ENCODE measurements at regions not wholly inside any gene's neighbourhood (a gene's known extent, or its start where the extent isn't known, plus 50 kb on each side); places are given as distances from the start of the nearest gene placed in this dataset.
"Not testable (repeated sequence)": the region's sequence is repeated elsewhere in the genome, so short reads cannot be mapped to it uniquely, and the experiment has no call there.

DNA sequence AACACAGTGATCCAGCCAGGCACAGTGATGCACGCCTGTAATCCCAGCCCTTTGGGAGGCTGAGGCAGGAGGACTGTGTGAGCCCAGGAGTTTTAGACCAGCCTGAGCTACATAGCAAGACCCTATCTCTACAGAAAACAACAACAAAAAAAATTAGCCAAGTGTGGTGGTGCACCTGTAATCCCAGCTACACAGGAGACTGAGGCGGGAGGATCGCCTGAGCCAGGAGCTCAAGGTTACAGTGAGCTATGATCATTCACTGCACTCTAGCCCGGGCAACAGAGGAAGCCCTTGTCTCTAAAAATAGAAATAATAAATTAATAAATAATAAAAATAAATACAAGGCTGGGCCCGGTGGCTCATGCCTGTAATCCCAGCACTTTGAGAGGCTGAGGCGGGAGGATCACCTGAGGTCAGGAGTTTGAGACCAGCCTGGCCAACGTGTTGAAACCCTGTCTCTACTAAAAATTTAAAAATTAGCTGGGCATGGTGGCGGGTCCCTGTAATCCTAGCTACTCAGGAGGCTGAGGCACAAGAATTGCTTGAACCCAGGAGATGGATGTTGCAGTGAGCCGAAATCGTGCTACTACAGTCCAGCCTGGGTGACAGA lies 75.5 kb upstream of the GRIN2A start:
- not testable (repeated sequence) for TF ChIP-seq POLR2A, POLR2AphosphoS5 (IDR thresholded peaks at IDR 0.05; ENCODE audit: low read depth, low read length)

Measured in GM12892 (cell line).